ENCODE measurements at regions not wholly inside any gene's neighbourhood (a gene's known extent, or its start where the extent isn't known, plus 50 kb on each side); places are given as distances from the start of the nearest gene placed in this dataset.

- no peak for ATAC-seq (ENCODE audit: low read depth in 2 of 2)
- H3K9me3 ChIP-seq (ENCODE audit: control insufficient read depth in 2 of 2, low read length in 2 of 2), result no peaks in the 10 kb centered on the region
- H3K27me3 Mint-ChIP-seq, result peaks cover 9% of the 10 kb centered on the region
- no peak overlapping the region for H3K27ac ChIP-seq (ENCODE audit: insufficient read depth, low read length, poor library complexity, severe bottlenecking)
- peaks cover 0 to 2% (median 0%) of the 10 kb centered on the region in 7 donors for H3K9me3 Mint-ChIP-seq
- H3K36me3 Mint-ChIP-seq, result no peaks in the 10 kb centered on the region
- no peaks in the 10 kb centered on the region for H3K4me1 Mint-ChIP-seq
- no peak overlapping the region for H3K4me3 Mint-ChIP-seq
- peaks cover 8% of the 10 kb centered on the region for H3K27me3 ChIP-seq (ENCODE audit: control insufficient read depth, insufficient read depth, low read length)
- DNase-seq, result no peak
- no peak overlapping the region for H3K4me3 ChIP-seq (ENCODE audit: low read depth, low read length)
- H3K36me3 ChIP-seq (ENCODE audit: control insufficient read depth, insufficient read depth, low read length), result no peaks in the 10 kb centered on the region
- no peak overlapping the region for H3K27ac Mint-ChIP-seq
- no peaks in the 10 kb centered on the region for H3K4me1 ChIP-seq (ENCODE audit: control insufficient read depth, insufficient read depth, low read length, poor library complexity, severe bottlenecking)
These were observed 111.7 kb downstream of the FOXD2 start for GRCh38 chr1:47549532-47549931.

GRCh38 chr1:47550929-47551328, 113.1 kb downstream of the FOXD2 start:
- no peaks in the 10 kb centered on the region for H3K36me3 Mint-ChIP-seq
- DNase-seq (no peak), ATAC-seq (ENCODE audit: low read depth in 2 of 2) (no peak)
- Histone ChIP-seq H3K4me1 (ENCODE audit: control insufficient read depth, insufficient read depth, low read length, poor library complexity, severe bottlenecking) (no peaks in the 10 kb centered on the region), H3K27me3 (ENCODE audit: control insufficient read depth, insufficient read depth, low read length) (peaks cover 8% of the 10 kb centered on the region), H3K27ac (ENCODE audit: insufficient read depth, low read length, poor library complexity, severe bottlenecking) (no peak overlapping the region), H3K4me3 (ENCODE audit: low read depth, low read length) (no peak overlapping the region), H3K36me3 (ENCODE audit: control insufficient read depth, insufficient read depth, low read length) (no peaks in the 10 kb centered on the region), H3K9me3 (ENCODE audit: control insufficient read depth in 2 of 2, low read length in 2 of 2) (no peaks in the 10 kb centered on the region)
- no peaks in the 10 kb centered on the region for H3K4me1 Mint-ChIP-seq
- peaks cover 9% of the 10 kb centered on the region for H3K27me3 Mint-ChIP-seq
- no peaks in the 10 kb centered on the region for H3K9me3 Mint-ChIP-seq
- no peak overlapping the region for H3K27ac Mint-ChIP-seq
- no peak overlapping the region for H3K4me3 Mint-ChIP-seq

GRCh38 chr1:47551971-47552528, 114.2 kb downstream of the FOXD2 start:
- H3K27ac Mint-ChIP-seq, result no peak overlapping the region
- no peaks in the 10 kb centered on the region for H3K36me3 Mint-ChIP-seq
- peaks cover 14% of the 10 kb centered on the region for H3K27me3 Mint-ChIP-seq
- Histone ChIP-seq H3K4me1 (ENCODE audit: control insufficient read depth, insufficient read depth, low read length, poor library complexity, severe bottlenecking) (no peaks in the 10 kb centered on the region), H3K27ac (ENCODE audit: insufficient read depth, low read length, poor library complexity, severe bottlenecking) (no peak overlapping the region), H3K27me3 (ENCODE audit: control insufficient read depth, insufficient read depth, low read length) (peaks cover 6% of the 10 kb centered on the region), H3K4me3 (ENCODE audit: low read depth, low read length) (no peak overlapping the region), H3K36me3 (ENCODE audit: control insufficient read depth, insufficient read depth, low read length) (no peaks in the 10 kb centered on the region), H3K9me3 (ENCODE audit: control insufficient read depth in 2 of 2, low read length in 2 of 2) (no peaks in the 10 kb centered on the region)
- H3K4me1 Mint-ChIP-seq, result no peaks in the 10 kb centered on the region
- ATAC-seq (ENCODE audit: low read depth in 2 of 2) (no peak), DNase-seq (no peak)
- no peak overlapping the region for H3K4me3 Mint-ChIP-seq
- no peaks in the 10 kb centered on the region for H3K9me3 Mint-ChIP-seq

GRCh38 chr1:47554082-47554481, 116.2 kb downstream of the FOXD2 start:
- ATAC-seq (ENCODE audit: low read depth in 2 of 2) (no peak), DNase-seq (no peak)
- Histone ChIP-seq H3K27ac (ENCODE audit: insufficient read depth, low read length, poor library complexity, severe bottlenecking) (no peak overlapping the region), H3K9me3 (ENCODE audit: control insufficient read depth in 2 of 2, low read length in 2 of 2) (no peaks in the 10 kb centered on the region), H3K36me3 (ENCODE audit: control insufficient read depth, insufficient read depth, low read length) (no peaks in the 10 kb centered on the region), H3K27me3 (ENCODE audit: control insufficient read depth, insufficient read depth, low read length) (peaks cover 6% of the 10 kb centered on the region), H3K4me1 (ENCODE audit: control insufficient read depth, insufficient read depth, low read length, poor library complexity, severe bottlenecking) (no peaks in the 10 kb centered on the region), H3K4me3 (ENCODE audit: low read depth, low read length) (no peak overlapping the region)
- Mint-ChIP-seq H3K27ac (no peak overlapping the region), H3K4me1 (no peaks in the 10 kb centered on the region), H3K36me3 (no peaks in the 10 kb centered on the region), H3K27me3 (peaks cover 14% of the 10 kb centered on the region), H3K4me3 (no peak overlapping the region), H3K9me3 (no peaks in the 10 kb centered on the region)

GRCh38 chr1:47554901-47555300, 117.1 kb downstream of the FOXD2 start:
- peaks cover 6% of the 10 kb centered on the region for H3K27me3 ChIP-seq (ENCODE audit: control insufficient read depth, insufficient read depth, low read length)
- H3K4me3 Mint-ChIP-seq, result no peak overlapping the region
- H3K4me1 Mint-ChIP-seq, result no peaks in the 10 kb centered on the region
- no peak overlapping the region for H3K4me3 ChIP-seq (ENCODE audit: low read depth, low read length)
- no peaks in the 10 kb centered on the region for H3K36me3 ChIP-seq (ENCODE audit: control insufficient read depth, insufficient read depth, low read length)
- H3K27ac ChIP-seq (ENCODE audit: insufficient read depth, low read length, poor library complexity, severe bottlenecking), result no peak overlapping the region
- peaks cover 0 to 1% (median 0%) of the 10 kb centered on the region in 7 donors for H3K9me3 Mint-ChIP-seq
- no peaks in the 10 kb centered on the region for H3K36me3 Mint-ChIP-seq
- no peaks in the 10 kb centered on the region for H3K4me1 ChIP-seq (ENCODE audit: control insufficient read depth, insufficient read depth, low read length, poor library complexity, severe bottlenecking)
- ATAC-seq (ENCODE audit: low read depth in 2 of 2) (no peak), DNase-seq (no peak)
- peaks cover 14% of the 10 kb centered on the region for H3K27me3 Mint-ChIP-seq
- no peaks in the 10 kb centered on the region for H3K9me3 ChIP-seq (ENCODE audit: control insufficient read depth in 2 of 2, low read length in 2 of 2)
- H3K27ac Mint-ChIP-seq, result no peak overlapping the region

GRCh38 chr1:47555306-47555705, 117.5 kb downstream of the FOXD2 start:
- Histone ChIP-seq H3K4me1 (ENCODE audit: control insufficient read depth, insufficient read depth, low read length, poor library complexity, severe bottlenecking) (no peaks in the 10 kb centered on the region), H3K27ac (ENCODE audit: insufficient read depth, low read length, poor library complexity, severe bottlenecking) (no peak overlapping the region), H3K9me3 (ENCODE audit: control insufficient read depth in 2 of 2, low read length in 2 of 2) (no peaks in the 10 kb centered on the region), H3K4me3 (ENCODE audit: low read depth, low read length) (no peak overlapping the region), H3K27me3 (ENCODE audit: control insufficient read depth, insufficient read depth, low read length) (peaks cover 6% of the 10 kb centered on the region), H3K36me3 (ENCODE audit: control insufficient read depth, insufficient read depth, low read length) (no peaks in the 10 kb centered on the region)
- no peaks in the 10 kb centered on the region for H3K4me1 Mint-ChIP-seq
- no peaks in the 10 kb centered on the region for H3K36me3 Mint-ChIP-seq
- peaks cover 14% of the 10 kb centered on the region for H3K27me3 Mint-ChIP-seq
- peaks cover 0 to 1% (median 0%) of the 10 kb centered on the region in 7 donors for H3K9me3 Mint-ChIP-seq
- no peak overlapping the region for H3K4me3 Mint-ChIP-seq
- no peak for ATAC-seq (ENCODE audit: low read depth in 2 of 2)
- no peak overlapping the region for H3K27ac Mint-ChIP-seq
- no peak for DNase-seq

- Mint-ChIP-seq H3K4me1 (no peaks in the 10 kb centered on the region), H3K27ac (no peak overlapping the region), H3K36me3 (no peaks in the 10 kb centered on the region), H3K4me3 (no peak overlapping the region), H3K9me3 (peaks cover 0 to 1% (median 0%) of the 10 kb centered on the region in 7 donors), H3K27me3 (peaks cover 11% of the 10 kb centered on the region)
- Histone ChIP-seq H3K27me3 (ENCODE audit: control insufficient read depth, insufficient read depth, low read length) (peaks cover 3% of the 10 kb centered on the region), H3K27ac (ENCODE audit: insufficient read depth, low read length, poor library complexity, severe bottlenecking) (no peak overlapping the region), H3K36me3 (ENCODE audit: control insufficient read depth, insufficient read depth, low read length) (no peaks in the 10 kb centered on the region), H3K9me3 (ENCODE audit: control insufficient read depth in 2 of 2, low read length in 2 of 2) (no peaks in the 10 kb centered on the region), H3K4me1 (ENCODE audit: control insufficient read depth, insufficient read depth, low read length, poor library complexity, severe bottlenecking) (no peaks in the 10 kb centered on the region), H3K4me3 (ENCODE audit: low read depth, low read length) (no peak overlapping the region)
- ATAC-seq (ENCODE audit: low read depth in 2 of 2), result no peak
- no peak for DNase-seq
These were observed 118.2 kb downstream of the FOXD2 start for GRCh38 chr1:47555841-47556560.

- Mint-ChIP-seq H3K4me3 (no peak overlapping the region), H3K27me3 (peaks cover 19% of the 10 kb centered on the region), H3K4me1 (no peaks in the 10 kb centered on the region), H3K36me3 (no peaks in the 10 kb centered on the region), H3K9me3 (peaks cover 0 to 1% (median 0%) of the 10 kb centered on the region in 7 donors), H3K27ac (no peak overlapping the region)
- ATAC-seq (ENCODE audit: low read depth in 2 of 2) (no peak), DNase-seq (no peak)
- no peaks in the 10 kb centered on the region for H3K4me1 ChIP-seq (ENCODE audit: control insufficient read depth, insufficient read depth, low read length, poor library complexity, severe bottlenecking)
- H3K27ac ChIP-seq (ENCODE audit: insufficient read depth, low read length, poor library complexity, severe bottlenecking), result no peak overlapping the region
- H3K36me3 ChIP-seq (ENCODE audit: control insufficient read depth, insufficient read depth, low read length), result no peaks in the 10 kb centered on the region
- no peak overlapping the region for H3K4me3 ChIP-seq (ENCODE audit: low read depth, low read length)
- no peaks in the 10 kb centered on the region for H3K9me3 ChIP-seq (ENCODE audit: control insufficient read depth in 2 of 2, low read length in 2 of 2)
- H3K27me3 ChIP-seq (ENCODE audit: control insufficient read depth, insufficient read depth, low read length), result no peaks in the 10 kb centered on the region
These were observed 119.2 kb downstream of the FOXD2 start for GRCh38 chr1:47557066-47557465.

All from CD4-positive, CD25-positive, alpha-beta regulatory T cell (primary cell).